SIG-M5 treated with dmso at 0.1 percent for 504 hours (cell line): ENCODE measurements at regions not wholly inside any gene's neighbourhood (a gene's known extent, or its start where the extent isn't known, plus 50 kb on each side); places are given as distances from the start of the nearest gene placed in this dataset.
"Not testable (repeated sequence)": the region's sequence is repeated elsewhere in the genome, so short reads cannot be mapped to it uniquely, and the experiment has no call there.

Experiments used
- DNase-seq: peaks from one replicate; lab custom pipeline; 2025; ENCODE audit not compliant: unreplicated experiment; lab: John Stamatoyannopoulos, UW

GRCh38 chr6:67451874-67452273, 1183.2 kb upstream of the ADGRB3 start:
- no peak for DNase-seq

- no peak for DNase-seq
These were observed 1184.4 kb upstream of the ADGRB3 start for GRCh38 chr6:67450641-67451040.

GRCh38 chr6:67449602-67450001, 1185.5 kb upstream of the ADGRB3 start:
- DNase-seq: no peak

- DNase-seq: peak; percentile 6
These were observed 1202.0 kb upstream of the ADGRB3 start for GRCh38 chr6:67433124-67433523.

- no peak for DNase-seq
These were observed 1204.0 kb upstream of the ADGRB3 start for GRCh38 chr6:67431076-67431475.

- not testable (repeated sequence) for DNase-seq
These were observed 1208.4 kb upstream of the ADGRB3 start for GRCh38 chr6:67426686-67427085.

GRCh38 chr6:67412035-67412434, 1223.0 kb upstream of the ADGRB3 start:
- no peak for DNase-seq

GRCh38 chr6:67411036-67411435, 1224.0 kb upstream of the ADGRB3 start:
- no peak for DNase-seq

GRCh38 chr6:67394254-67394653, 1240.8 kb upstream of the ADGRB3 start:
- no peak for DNase-seq

- no peak for DNase-seq
These were observed 1241.7 kb upstream of the ADGRB3 start for GRCh38 chr6:67393356-67393755.

GRCh38 chr6:67391955-67392354, 1243.1 kb upstream of the ADGRB3 start:
- DNase-seq: no peak

- no peak for DNase-seq
These were observed 1265.4 kb upstream of the ADGRB3 start for GRCh38 chr6:67369679-67370078.

- DNase-seq: no peak
These were observed 1272.1 kb upstream of the ADGRB3 start for GRCh38 chr6:67362976-67363375.

- no peak for DNase-seq
These were observed 1273.8 kb upstream of the ADGRB3 start for GRCh38 chr6:67361264-67361663.

- DNase-seq: no peak
These were observed 1276.8 kb upstream of the ADGRB3 start for GRCh38 chr6:67358241-67358640.

- no peak for DNase-seq
These were observed 1281.2 kb upstream of the ADGRB3 start for GRCh38 chr6:67353861-67354260.

- DNase-seq: no peak
These were observed 1282.4 kb upstream of the ADGRB3 start for GRCh38 chr6:67352717-67353116.

- DNase-seq: no peak
These were observed 1284.4 kb upstream of the ADGRB3 start for GRCh38 chr6:67350729-67351128.

- no peak for DNase-seq
These were observed 1289.1 kb upstream of the ADGRB3 start for GRCh38 chr6:67345946-67346345.

GRCh38 chr6:67336014-67336413, 1299.1 kb upstream of the ADGRB3 start:
- no peak for DNase-seq

- no peak for DNase-seq
These were observed 1303.8 kb upstream of the ADGRB3 start for GRCh38 chr6:67331304-67331703.

- DNase-seq: no peak
These were observed 1306.8 kb upstream of the ADGRB3 start for GRCh38 chr6:67328269-67328668.

- DNase-seq: no peak
These were observed 1334.5 kb upstream of the ADGRB3 start for GRCh38 chr6:67300430-67301040.
